Calu3 (cell line): ENCODE measurements at regions not wholly inside any gene's neighbourhood (a gene's known extent, or its start where the extent isn't known, plus 50 kb on each side); places are given as distances from the start of the nearest gene placed in this dataset.

Experiments
- BruUV-seq: library from RNA; stranded (reverse); fragments of 400-500 nt; replicated peaks from 2 replicates; lab custom pipeline; 2021; lab: Mats Ljungman, UMichigan
- CTCF ChIA-PET: fragments of 300-600 bp; sonication (Branson Sonifier 250); formaldehyde crosslinking; loops from one replicate; lab custom pipeline; 2022; ENCODE audit warnings: antibody characterized with exemption; lab: Charles Lee
- DNase-seq: peaks from one replicate; pipeline ENCODE4 v3.0.0; 2022
- H3K27ac Mint-ChIP-seq: one replicate; pipeline ENCODE4 v1.8.0; 2022; ENCODE audit warnings: mixed read lengths; ENCODE audit not compliant: unreplicated experiment
- H3K27me3 Mint-ChIP-seq: one replicate; pipeline ENCODE4 v1.8.0; 2022; ENCODE audit warnings: mixed read lengths; ENCODE audit not compliant: unreplicated experiment
- H3K36me3 Mint-ChIP-seq: one replicate; pipeline ENCODE4 v1.8.0; 2022; ENCODE audit warnings: mild to moderate bottlenecking, moderate library complexity, mixed read lengths; ENCODE audit not compliant: insufficient read depth, unreplicated experiment
- H3K4me1 Mint-ChIP-seq: one replicate; pipeline ENCODE4 v1.8.0; 2022; ENCODE audit warnings: mild to moderate bottlenecking, low read depth, mixed read lengths; ENCODE audit not compliant: unreplicated experiment
- H3K4me3 Mint-ChIP-seq: one replicate; pipeline ENCODE4 v1.8.0; 2022; ENCODE audit warnings: mild to moderate bottlenecking, low read depth, moderate library complexity, mixed read lengths; ENCODE audit not compliant: unreplicated experiment
- H3K9me3 Mint-ChIP-seq: one replicate; pipeline ENCODE4 v1.8.0; 2022; ENCODE audit warnings: low read depth, mixed read lengths; ENCODE audit not compliant: unreplicated experiment
- intact Hi-C: fragments of 100-400 bp; cut with micrococcal nuclease; formaldehyde crosslinking; loops from one replicate; pipeline ENCODE4 v1.10.0; 2022; ENCODE audit not compliant: unreplicated experiment
- TF ChIP-seq, protein P1 (sequence below): fragments of 200-600 bp; IDR thresholded peaks from one replicate; pipeline ENCODE4 v1.8.0; 2022; ENCODE audit warnings: antibody characterized with exemption; ENCODE audit not compliant: unreplicated experiment

DNA sequence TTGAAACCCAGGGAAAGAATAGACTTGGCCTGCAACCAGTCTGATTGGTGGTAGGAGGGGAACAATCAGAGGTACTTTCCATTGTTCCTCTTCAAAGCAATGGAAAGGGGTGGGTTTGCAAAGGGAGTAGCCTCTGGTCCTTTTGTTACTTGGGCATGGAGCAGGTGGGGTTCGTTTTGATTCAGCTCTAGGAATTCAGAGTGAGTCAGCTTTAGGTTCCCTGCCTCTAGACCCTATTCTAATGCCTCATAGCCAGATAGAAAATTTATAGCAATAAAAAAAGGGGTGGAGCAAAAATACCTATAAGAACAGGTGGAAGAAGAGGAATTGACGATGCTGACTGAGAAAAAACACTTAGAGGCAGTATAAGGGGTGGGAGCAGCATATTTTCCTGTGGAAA lies 636.4 kb downstream of the PLCL1 start:
- Mint-ChIP-seq H3K9me3 (no peaks in the 10 kb centered on the region), H3K36me3 (no peaks in the 10 kb centered on the region), H3K4me3 (no peak overlapping the region), H3K4me1 (peaks cover 21% of the 10 kb centered on the region), H3K27me3 (no peaks in the 10 kb centered on the region), H3K27ac (no peak overlapping the region)
- TF ChIP-seq, protein P1, sequence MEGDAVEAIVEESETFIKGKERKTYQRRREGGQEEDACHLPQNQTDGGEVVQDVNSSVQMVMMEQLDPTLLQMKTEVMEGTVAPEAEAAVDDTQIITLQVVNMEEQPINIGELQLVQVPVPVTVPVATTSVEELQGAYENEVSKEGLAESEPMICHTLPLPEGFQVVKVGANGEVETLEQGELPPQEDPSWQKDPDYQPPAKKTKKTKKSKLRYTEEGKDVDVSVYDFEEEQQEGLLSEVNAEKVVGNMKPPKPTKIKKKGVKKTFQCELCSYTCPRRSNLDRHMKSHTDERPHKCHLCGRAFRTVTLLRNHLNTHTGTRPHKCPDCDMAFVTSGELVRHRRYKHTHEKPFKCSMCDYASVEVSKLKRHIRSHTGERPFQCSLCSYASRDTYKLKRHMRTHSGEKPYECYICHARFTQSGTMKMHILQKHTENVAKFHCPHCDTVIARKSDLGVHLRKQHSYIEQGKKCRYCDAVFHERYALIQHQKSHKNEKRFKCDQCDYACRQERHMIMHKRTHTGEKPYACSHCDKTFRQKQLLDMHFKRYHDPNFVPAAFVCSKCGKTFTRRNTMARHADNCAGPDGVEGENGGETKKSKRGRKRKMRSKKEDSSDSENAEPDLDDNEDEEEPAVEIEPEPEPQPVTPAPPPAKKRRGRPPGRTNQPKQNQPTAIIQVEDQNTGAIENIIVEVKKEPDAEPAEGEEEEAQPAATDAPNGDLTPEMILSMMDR, result no peak
- intact Hi-C loops, result no loop called here
- no peak for DNase-seq
- CTCF ChIA-PET, result no interaction called here
- no TSS peak for BruUV-seq

DNA sequence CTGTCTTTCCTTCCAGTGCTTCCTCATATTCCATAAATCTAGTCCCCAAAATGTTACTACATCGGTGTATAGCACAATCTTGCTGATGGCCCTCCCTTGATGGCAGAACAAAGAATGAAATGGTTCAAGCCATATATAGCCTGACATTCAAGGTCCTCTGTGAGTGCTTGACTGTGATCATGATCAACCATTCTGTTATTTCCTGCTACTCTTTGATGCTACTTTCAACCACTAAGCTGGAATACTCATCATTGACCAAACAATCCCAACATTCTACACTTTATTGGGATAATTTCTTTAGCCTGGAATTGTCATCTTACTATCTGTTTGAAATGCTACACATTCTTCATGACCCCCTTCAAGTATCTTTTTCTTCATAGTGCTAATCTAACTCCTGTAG lies 633.9 kb downstream of the PLCL1 start:
- TF ChIP-seq, protein P1, result no peak
- CTCF ChIA-PET, result no interaction called here
- DNase-seq, result no peak
- Mint-ChIP-seq H3K27me3 (no peaks in the 10 kb centered on the region), H3K4me3 (no peak overlapping the region), H3K36me3 (no peaks in the 10 kb centered on the region), H3K27ac (no peak overlapping the region), H3K4me1 (peaks cover 25% of the 10 kb centered on the region), H3K9me3 (no peaks in the 10 kb centered on the region)
- intact Hi-C loops, result no loop called here
- no TSS peak for BruUV-seq

DNA sequence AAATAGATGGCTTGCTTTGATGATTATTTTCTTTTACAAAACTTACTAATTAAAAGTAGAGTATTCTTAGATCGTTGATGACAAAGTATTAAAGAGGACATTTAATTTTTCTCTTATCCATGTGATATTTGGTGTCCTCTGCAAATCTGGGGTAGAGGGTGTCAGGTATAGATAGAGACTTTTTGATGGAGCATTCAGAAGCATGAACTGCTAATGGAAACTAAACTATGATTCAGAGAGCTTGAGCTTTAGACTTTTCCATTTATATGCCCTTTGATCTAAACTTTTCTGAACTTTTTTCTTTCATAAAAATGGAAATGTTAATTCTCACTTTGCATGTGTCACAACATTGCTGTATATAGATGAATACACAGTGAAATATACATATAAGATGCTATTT lies 619.7 kb downstream of the PLCL1 start:
- no peaks in the 10 kb centered on the region for H3K9me3 Mint-ChIP-seq
- BruUV-seq, result no TSS peak
- no peaks in the 10 kb centered on the region for H3K36me3 Mint-ChIP-seq
- CTCF ChIA-PET, result no interaction called here
- no peaks in the 10 kb centered on the region for H3K27me3 Mint-ChIP-seq
- TF ChIP-seq, protein P1, result no peak
- no peak overlapping the region for H3K4me3 Mint-ChIP-seq
- H3K27ac Mint-ChIP-seq, result no peak overlapping the region
- intact Hi-C loops, result no loop called here
- H3K4me1 Mint-ChIP-seq, result no peaks in the 10 kb centered on the region
- no peak for DNase-seq

DNA sequence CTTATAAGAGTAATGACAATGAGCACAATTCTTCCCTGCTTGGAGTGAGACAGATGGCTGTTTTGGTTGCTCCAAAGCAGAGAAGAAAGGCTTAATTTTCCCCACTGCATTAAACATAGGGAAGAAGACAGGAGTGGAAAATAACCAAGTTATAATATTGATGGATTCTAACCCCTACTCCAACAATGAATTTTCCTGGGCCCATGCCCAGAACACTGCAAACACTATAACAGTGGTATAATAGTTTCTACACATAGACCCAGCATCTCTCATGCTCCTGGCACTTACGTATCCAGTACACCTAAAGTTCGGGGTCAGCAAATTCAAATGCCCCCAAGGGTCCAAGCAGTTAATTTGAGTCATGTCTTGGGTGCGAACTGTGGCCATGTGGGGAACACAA lies 613.4 kb downstream of the PLCL1 start:
- TF ChIP-seq, protein P1, result no peak
- no peaks in the 10 kb centered on the region for H3K9me3 Mint-ChIP-seq
- no peak overlapping the region for H3K27ac Mint-ChIP-seq
- H3K36me3 Mint-ChIP-seq, result no peaks in the 10 kb centered on the region
- intact Hi-C loops, result no loop called here
- H3K27me3 Mint-ChIP-seq, result no peaks in the 10 kb centered on the region
- CTCF ChIA-PET, result no interaction called here
- BruUV-seq, result no TSS peak
- no peak overlapping the region for H3K4me3 Mint-ChIP-seq
- no peaks in the 10 kb centered on the region for H3K4me1 Mint-ChIP-seq
- no peak for DNase-seq
